Stimulated activated naive CD8-positive, alpha-beta T cell treated with anti-CD3 and anti-CD28 coated beads, Interleukin-15, amount 100 ng/mL, for 72 hours (primary cell): ENCODE measurements at regions not wholly inside any gene's neighbourhood (a gene's known extent, or its start where the extent isn't known, plus 50 kb on each side); places are given as distances from the start of the nearest gene placed in this dataset.
"Not testable (repeated sequence)": the region's sequence is repeated elsewhere in the genome, so short reads cannot be mapped to it uniquely, and the experiment has no call there.

Experiments
- ATAC-seq: fragments of 150-1000 bp; cut with Tn5 transposase; 2 replicates; pipeline ENCODE4 v1.10.0; 2021; ENCODE audit warnings: mild to moderate bottlenecking, moderate library complexity
- DNase-seq, 2 donors: peaks; one replicate each; pipeline ENCODE4 v3.0.0; 2021 to 2022
- H3K27ac Mint-ChIP-seq, 2 donors: one replicate each; pipeline ENCODE4 v1.8.0; 2022; ENCODE audit warnings: mild to moderate bottlenecking in 2 of 2, mixed read lengths in 2 of 2, moderate library complexity in 2 of 2
- H3K27me3 Mint-ChIP-seq: one replicate; pipeline ENCODE4 v1.8.0; 2022; ENCODE audit warnings: mixed read lengths
- H3K4me1 Mint-ChIP-seq: one replicate; pipeline ENCODE4 v1.8.0; 2022; ENCODE audit warnings: mild to moderate bottlenecking, mixed read lengths
- H3K4me3 Mint-ChIP-seq, 2 donors: one replicate each; pipeline ENCODE4 v1.8.0; 2022; ENCODE audit warnings: mild to moderate bottlenecking in 2 of 2, mixed read lengths in 2 of 2, moderate library complexity in 1 of 2
- H3K9me3 Mint-ChIP-seq, 2 donors: one replicate each; pipeline ENCODE4 v1.8.0; 2022; ENCODE audit warnings: mixed read lengths in 2 of 2

GRCh38 chr18:8908792-8909510, 193.5 kb upstream of the NDUFV2 start:
- Mint-ChIP-seq H3K27ac (no peak overlapping the region), H3K4me1 (no peaks in the 10 kb centered on the region), H3K4me3 (no peak overlapping the region), H3K27me3 (peaks cover under 1% of the 10 kb centered on the region), H3K9me3 (peaks cover 0 to 28% of the 10 kb centered on the region in 2 donors)
- DNase-seq (no peak), ATAC-seq (no peak)

GRCh38 chr18:8910186-8910822, 192.2 kb upstream of the NDUFV2 start:
- Mint-ChIP-seq H3K4me3 (no peak overlapping the region), H3K4me1 (no peaks in the 10 kb centered on the region), H3K27ac (no peak overlapping the region), H3K27me3 (no peaks in the 10 kb centered on the region), H3K9me3 (peaks cover 9 to 27% of the 10 kb centered on the region in 2 donors)
- no peak for ATAC-seq
- DNase-seq: no peak

DNA sequence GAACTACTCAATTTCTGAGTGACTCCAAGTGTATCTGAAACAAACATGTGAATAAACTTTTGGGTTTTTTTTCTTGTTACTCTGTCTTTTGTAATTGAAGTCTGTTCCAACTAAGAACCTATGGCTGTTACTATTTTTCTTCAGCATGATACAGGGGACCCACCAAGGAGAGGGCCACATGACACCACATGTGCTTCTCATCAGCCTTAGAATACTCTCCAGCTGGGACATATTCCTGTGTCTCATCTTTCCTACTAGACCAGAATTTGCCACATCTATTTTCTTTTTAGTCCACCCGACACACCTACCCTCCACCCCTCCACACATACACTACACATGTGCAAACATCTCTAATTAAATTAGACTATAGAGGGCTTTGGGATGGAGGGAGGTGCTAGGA, 191.7 kb upstream of the NDUFV2 start:
- H3K27ac Mint-ChIP-seq: no peak overlapping the region
- no peak for DNase-seq
- ATAC-seq: no peak

DNA sequence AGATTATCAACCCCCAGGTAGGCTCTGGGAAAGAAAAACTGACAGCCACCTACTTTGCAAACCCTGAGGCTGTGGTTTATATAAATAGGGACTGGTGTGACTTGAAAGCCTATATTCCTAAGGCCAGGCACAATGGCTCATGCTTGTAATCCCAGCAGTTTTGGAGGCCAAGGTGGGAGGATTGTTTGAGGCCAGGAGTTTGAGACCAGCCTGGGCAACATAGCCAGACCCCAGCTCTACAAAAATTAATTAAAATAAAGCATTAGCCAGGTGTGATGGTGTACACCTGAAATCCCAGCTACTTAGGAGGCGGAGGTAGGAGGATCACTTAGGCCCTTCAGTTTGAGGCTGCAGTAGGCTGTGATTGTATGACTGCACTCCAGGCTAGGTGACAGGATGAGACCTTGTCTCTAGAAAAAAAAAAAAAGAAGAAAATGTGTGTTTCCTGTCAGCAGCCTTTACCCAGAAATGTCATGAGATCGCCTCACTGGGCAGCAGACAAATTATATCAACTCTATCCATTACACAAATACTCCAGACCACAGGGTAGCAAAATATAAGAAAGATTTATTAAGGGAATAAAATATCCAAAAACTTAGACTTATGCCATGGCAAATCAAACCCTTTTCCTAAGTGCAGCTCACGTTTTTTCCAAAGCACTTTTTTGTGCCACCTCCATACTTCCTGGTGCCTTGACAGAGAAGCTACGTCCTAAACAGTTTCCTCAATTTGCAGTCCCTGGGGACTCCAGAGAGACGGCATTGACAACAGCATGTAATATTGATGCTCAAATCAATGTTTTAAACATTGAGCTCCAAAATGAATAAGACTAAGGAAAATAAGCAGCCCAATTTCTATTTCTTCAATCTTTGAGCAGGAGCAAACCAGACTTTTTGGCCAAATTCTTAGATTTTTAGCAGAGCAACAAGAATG, 190.8 kb upstream of the NDUFV2 start:
- Mint-ChIP-seq H3K27ac (no peak overlapping the region), H3K4me3 (no peak overlapping the region), H3K4me1 (peaks cover 3% of the 10 kb centered on the region), H3K9me3 (peaks cover 9 to 26% of the 10 kb centered on the region in 2 donors), H3K27me3 (no peaks in the 10 kb centered on the region)
- ATAC-seq (no peak), DNase-seq (no peak)

More for the DNA sequence above, 191.7 kb upstream of the NDUFV2 start:
- Mint-ChIP-seq H3K27me3 (no peaks in the 10 kb centered on the region), H3K4me1 (no peaks in the 10 kb centered on the region), H3K4me3 (no peak overlapping the region), H3K9me3 (peaks cover 9 to 26% of the 10 kb centered on the region in 2 donors)

DNA sequence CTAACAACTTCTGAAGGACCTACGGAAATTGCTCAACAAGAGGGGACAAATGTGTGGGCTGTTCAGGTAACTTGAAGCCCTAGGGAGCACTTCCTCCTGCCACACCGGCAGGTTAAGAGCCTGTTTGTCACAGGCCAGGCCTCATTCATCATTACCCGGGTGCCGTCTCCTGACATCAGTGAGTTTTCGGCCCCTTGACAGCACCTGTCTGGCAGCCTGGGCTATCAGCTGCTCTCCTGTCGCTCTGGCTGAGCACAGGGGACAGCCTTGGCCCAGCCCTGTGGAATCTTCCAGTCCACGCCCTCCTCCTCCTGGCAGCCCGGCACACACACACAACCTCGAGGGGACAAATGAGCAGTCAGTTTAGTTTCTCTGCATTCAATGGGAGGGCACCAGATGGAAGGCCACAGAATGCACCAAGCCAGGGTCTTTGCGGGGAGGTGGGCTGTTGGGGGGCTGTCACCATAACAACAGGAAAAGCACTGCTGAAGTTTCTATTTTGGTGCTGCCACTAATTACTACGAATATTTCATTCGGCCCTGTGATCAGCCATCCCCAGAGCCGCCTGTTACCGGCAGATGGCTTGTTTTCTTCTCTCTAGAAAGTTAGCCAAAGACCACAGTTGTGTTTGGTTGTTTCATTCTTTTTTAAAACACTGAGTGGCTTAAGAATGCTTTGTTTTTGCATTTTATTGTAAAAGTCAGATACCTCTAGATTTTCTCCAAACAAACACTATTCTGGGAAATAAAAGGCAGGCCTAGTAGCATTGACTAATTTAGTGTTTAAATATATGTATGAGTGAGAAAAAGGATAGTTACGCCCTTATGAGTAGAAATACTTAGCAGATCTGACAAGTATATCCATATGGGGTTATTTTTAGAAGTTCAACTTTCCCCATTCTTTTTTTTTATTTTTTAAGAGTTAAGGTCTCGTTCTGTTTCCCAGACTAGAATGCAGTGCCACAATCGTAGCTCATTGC, 189.9 kb upstream of the NDUFV2 start:
- Mint-ChIP-seq H3K27me3 (no peaks in the 10 kb centered on the region), H3K4me3 (no peak overlapping the region), H3K4me1 (peaks cover 8% of the 10 kb centered on the region), H3K9me3 (peaks cover 9 to 26% of the 10 kb centered on the region in 2 donors), H3K27ac (no peak overlapping the region)
- no peak for DNase-seq
- ATAC-seq: no peak

- not testable (repeated sequence) for ATAC-seq, H3K4me3 Mint-ChIP-seq, H3K27me3 Mint-ChIP-seq, H3K27ac Mint-ChIP-seq, H3K4me1 Mint-ChIP-seq, DNase-seq
- H3K9me3 Mint-ChIP-seq: peaks cover 9 to 26% of the 10 kb centered on the region in 2 donors
Measured at GRCh38 chr18:8913606-8914403, 188.7 kb upstream of the NDUFV2 start.

DNA sequence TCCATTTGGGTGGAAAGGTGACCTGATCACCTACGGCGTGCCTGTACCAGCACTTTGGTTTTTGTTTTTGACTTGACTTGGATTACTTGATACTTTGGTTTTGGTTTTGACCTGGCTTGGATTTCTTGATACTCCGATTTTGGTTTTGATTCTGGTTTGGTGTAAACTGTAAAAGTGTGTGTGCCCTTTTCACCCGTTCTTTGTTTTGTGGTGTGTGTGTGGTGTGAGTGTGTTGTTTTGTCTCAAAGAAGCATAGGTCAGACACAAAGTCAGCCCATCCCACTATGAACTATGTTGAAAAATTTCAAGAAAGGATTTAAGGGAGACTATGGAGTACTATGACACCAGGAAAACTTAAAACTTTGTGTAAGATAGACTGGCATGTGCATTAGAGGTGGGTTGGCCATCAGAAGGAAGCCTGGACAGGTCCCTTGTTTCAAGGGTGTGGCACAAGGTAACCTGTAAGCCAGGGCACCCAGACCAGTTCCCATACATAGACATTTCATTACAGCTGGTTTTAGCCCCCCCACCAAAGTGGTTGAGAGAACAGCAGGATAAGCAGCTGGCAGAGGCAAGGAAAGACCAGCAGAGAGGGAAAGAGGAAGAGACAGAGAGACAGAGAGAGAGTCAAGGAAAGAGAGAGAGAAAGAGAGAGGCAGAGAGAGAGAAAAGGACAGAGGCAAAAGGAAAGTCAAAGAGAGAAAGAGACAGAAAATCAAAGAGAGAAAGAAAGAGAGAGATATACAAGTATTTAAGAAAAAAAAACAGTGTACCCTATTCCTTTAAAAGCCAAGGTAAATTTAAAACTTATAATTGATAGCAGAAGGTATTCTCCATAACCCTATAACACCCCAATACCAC, 187.9 kb upstream of the NDUFV2 start:
- H3K4me3 Mint-ChIP-seq, H3K4me1 Mint-ChIP-seq, ATAC-seq, H3K27me3 Mint-ChIP-seq, DNase-seq: not testable (repeated sequence)
- Mint-ChIP-seq H3K9me3 (peaks cover 9 to 25% of the 10 kb centered on the region in 2 donors), H3K27ac (peak overlapping the region in 1 of 2 donors; percentile 45)

- ATAC-seq, H3K9me3 Mint-ChIP-seq, DNase-seq, H3K4me3 Mint-ChIP-seq, H3K27me3 Mint-ChIP-seq, H3K27ac Mint-ChIP-seq, H3K4me1 Mint-ChIP-seq: not testable (repeated sequence)
Measured at GRCh38 chr18:8920856-8921787, 181.4 kb upstream of the NDUFV2 start.

DNA sequence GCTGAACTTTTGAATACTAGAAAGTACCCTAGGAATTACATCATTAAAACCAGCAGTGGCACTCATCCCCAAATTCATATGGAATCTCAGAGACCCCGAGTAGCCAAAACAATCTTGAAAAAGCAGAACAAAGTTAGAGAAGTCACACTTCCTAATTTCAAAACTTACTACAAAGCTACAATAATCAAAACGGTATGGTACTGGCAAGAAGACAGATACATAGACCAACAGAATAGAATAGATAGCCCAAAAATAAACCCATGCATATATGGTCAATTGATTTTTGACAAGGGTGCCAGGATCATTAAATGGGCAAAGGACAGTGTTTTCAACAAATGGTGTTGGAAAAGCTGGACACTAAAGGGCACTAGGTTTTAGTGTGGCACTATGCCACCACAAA, 176.0 kb upstream of the NDUFV2 start:
- peaks cover 12 to 28% of the 10 kb centered on the region in 2 donors for H3K9me3 Mint-ChIP-seq
- ATAC-seq (no peak), DNase-seq (no peak)
- H3K27ac Mint-ChIP-seq: no peak overlapping the region
- no peak overlapping the region for H3K4me3 Mint-ChIP-seq
- no peaks in the 10 kb centered on the region for H3K4me1 Mint-ChIP-seq
- H3K27me3 Mint-ChIP-seq: no peaks in the 10 kb centered on the region

GRCh38 chr18:8928044-8928443, 174.5 kb upstream of the NDUFV2 start:
- H3K4me3 Mint-ChIP-seq: no peak overlapping the region
- H3K9me3 Mint-ChIP-seq: peaks cover 12 to 28% of the 10 kb centered on the region in 2 donors
- no peak overlapping the region for H3K27ac Mint-ChIP-seq
- DNase-seq: no peak
- no peaks in the 10 kb centered on the region for H3K4me1 Mint-ChIP-seq
- ATAC-seq: no peak
- H3K27me3 Mint-ChIP-seq: no peaks in the 10 kb centered on the region

DNA sequence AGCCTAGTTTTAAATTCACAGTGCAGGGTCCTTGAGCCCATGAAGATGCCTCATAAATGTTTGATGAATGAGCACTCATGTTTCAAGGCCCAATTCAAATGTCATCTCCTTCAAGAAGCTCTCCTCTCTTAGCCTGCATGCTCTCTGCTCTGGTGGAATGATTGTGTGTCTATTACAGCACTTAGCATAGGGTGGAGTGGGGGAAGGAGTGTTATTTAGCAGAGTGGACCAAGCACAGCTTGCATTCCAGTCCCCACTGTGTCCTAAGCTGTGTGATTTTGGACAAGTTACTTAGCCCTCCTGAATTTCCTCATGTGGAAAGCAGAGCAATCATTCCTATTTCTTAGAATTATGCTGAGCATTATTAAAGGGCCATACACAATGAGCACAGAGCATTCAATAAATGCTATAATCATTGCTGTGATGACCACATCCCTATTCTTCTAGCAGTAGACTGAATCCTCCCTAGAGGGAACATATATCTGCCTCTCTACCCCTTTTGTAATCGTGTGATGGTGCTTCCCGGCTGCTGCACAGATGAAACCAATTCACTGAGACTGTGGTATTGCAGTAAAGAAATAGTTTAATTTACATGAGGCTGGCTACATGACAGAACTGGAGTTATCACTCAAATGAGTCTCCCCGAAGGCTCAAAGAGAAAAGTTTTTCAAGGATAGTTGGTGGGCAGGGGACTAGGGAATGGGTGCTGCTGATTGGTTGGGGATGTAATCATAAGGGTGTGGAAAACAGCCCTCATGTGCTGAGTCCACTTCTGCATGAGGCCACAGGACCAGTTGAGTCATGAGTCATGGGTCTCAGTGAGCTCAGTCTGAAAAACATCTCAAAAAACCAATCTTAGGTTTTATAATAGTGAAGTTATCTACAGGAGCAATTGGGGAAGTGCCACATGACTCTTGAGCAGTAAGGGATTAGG, 173.4 kb upstream of the NDUFV2 start:
- Mint-ChIP-seq H3K4me3 (no peak overlapping the region), H3K27me3 (no peaks in the 10 kb centered on the region), H3K27ac (no peak overlapping the region), H3K9me3 (peaks cover 12 to 28% of the 10 kb centered on the region in 2 donors), H3K4me1 (no peaks in the 10 kb centered on the region)
- DNase-seq: no peak
- ATAC-seq: no peak
